ENCODE measurements at regions not wholly inside any gene's neighbourhood (a gene's known extent, or its start where the extent isn't known, plus 50 kb on each side); places are given as distances from the start of the nearest gene placed in this dataset.

- no peak for TF ChIP-seq CTCF (IDR thresholded peaks at IDR 0.05; ENCODE audit: low read depth, low read length, poor library complexity, severe bottlenecking)
- TF ChIP-seq EZH2phosphoT487 (IDR thresholded peaks at IDR 0.05; ENCODE audit: borderline replicate concordance, low read length): no peak
Measured at GRCh38 chr5:42952578-42952974, 87.5 kb downstream of the ANXA2R start.

Measured in DOHH2 (cell line).